WTC11 (cell line): ENCODE measurements at regions not wholly inside any gene's neighbourhood (a gene's known extent, or its start where the extent isn't known, plus 50 kb on each side); places are given as distances from the start of the nearest gene placed in this dataset.

Source experiments
- CTCF ChIP-seq: fragments of 200-600 bp; IDR thresholded peaks from 2 replicates; pipeline ENCODE4 v1.8.0; 2022; ENCODE audit warnings: antibody characterized with exemption
- E2F5 ChIP-seq: sonication (generic); formaldehyde crosslinking; IDR thresholded peaks from 2 replicates; pipeline ENCODE4 v1.8.1; 2022; ENCODE audit warnings: mild to moderate bottlenecking, moderate library complexity, missing genetic modification reagents
- GABPB1 ChIP-seq: sonication (generic); formaldehyde crosslinking; IDR thresholded peaks from 2 replicates; pipeline ENCODE4 v1.8.1; 2023; ENCODE audit warnings: mild to moderate bottlenecking, missing genetic modification reagents
- JUN ChIP-seq: sonication (generic); formaldehyde crosslinking; IDR thresholded peaks from 2 replicates; pipeline ENCODE4 v1.8.0; 2023; ENCODE audit warnings: mild to moderate bottlenecking, missing genetic modification reagents
- MAX ChIP-seq: sonication (generic); formaldehyde crosslinking; IDR thresholded peaks from 2 replicates; pipeline ENCODE4 v1.8.0; 2022; ENCODE audit warnings: mild to moderate bottlenecking, missing genetic modification reagents
- MLX ChIP-seq: sonication (generic); formaldehyde crosslinking; IDR thresholded peaks from 2 replicates; pipeline ENCODE4 v1.8.1; 2023; ENCODE audit warnings: mild to moderate bottlenecking, missing genetic modification reagents, moderate library complexity
- SP1 ChIP-seq: sonication (generic); formaldehyde crosslinking; conservative IDR thresholded peaks from 2 replicates; pipeline ENCODE4 v1.8.1; 2022; ENCODE audit warnings: missing genetic modification reagents
- TEAD1 ChIP-seq: sonication (generic); formaldehyde crosslinking; IDR thresholded peaks from 2 replicates; pipeline ENCODE4 v1.8.0; 2022; ENCODE audit warnings: mild to moderate bottlenecking, missing genetic modification reagents
- ZSCAN18 ChIP-seq: fragments of 250-450 bp; sonication (Bioruptor Pico); IDR thresholded peaks from 2 replicates; pipeline ENCODE4 v2.1.2; 2022; ENCODE audit warnings: mild to moderate bottlenecking, moderate library complexity

GRCh38 chr13:111955412-111956065 is 111.4 kb upstream of the SOX1 start:
- TF ChIP-seq CTCF (no peak), SP1 (CRISPR knock-in tag) (no peak), JUN (CRISPR knock-in tag) (no peak), MAX (CRISPR knock-in tag) (peak; percentile 7; the same call in 1 of the 2 replicates), TEAD1 (no peak), E2F5 (CRISPR knock-in tag) (no peak), MLX (CRISPR knock-in tag) (no peak), ZSCAN18 (CRISPR knock-in tag) (no peak), GABPB1 (no peak)
